ENCODE measurements at regions not wholly inside any gene's neighbourhood (a gene's known extent, or its start where the extent isn't known, plus 50 kb on each side); places are given as distances from the start of the nearest gene placed in this dataset.

DNA sequence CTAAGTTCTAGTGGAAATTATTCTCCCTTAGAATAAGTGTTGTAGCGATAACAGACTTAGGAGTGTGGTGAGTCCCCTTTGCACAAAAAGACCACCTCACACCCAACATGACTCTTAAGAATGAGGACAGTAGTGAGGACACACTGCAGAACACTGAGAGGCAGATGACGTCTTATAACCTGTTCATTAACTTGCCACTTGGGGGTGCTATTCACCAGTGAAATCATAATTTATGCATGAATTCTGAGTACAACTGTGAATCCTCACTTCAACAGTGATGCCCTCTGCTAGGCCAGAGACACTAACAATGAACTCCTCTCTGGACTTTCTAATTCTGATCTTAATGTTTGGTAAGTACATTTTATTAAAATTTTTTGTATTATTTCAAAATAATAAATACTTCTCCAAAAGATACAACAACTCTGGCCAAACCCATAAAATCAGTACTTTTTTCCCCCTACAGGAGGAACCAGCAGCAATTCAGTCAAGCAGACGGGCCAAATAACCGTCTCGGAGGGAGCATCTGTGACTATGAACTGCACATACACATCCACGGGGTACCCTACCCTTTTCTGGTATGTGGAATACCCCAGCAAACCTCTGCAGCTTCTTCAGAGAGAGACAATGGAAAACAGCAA is 274.7 kb downstream of the DAD1 start:
- peaks cover 0 to 21% of the 10 kb centered on the region in 2 donors for H3K4me1 ChIP-seq (ENCODE audit: control insufficient read depth in 2 of 2, insufficient read depth in 2 of 2, low read length in 2 of 2)

DNA sequence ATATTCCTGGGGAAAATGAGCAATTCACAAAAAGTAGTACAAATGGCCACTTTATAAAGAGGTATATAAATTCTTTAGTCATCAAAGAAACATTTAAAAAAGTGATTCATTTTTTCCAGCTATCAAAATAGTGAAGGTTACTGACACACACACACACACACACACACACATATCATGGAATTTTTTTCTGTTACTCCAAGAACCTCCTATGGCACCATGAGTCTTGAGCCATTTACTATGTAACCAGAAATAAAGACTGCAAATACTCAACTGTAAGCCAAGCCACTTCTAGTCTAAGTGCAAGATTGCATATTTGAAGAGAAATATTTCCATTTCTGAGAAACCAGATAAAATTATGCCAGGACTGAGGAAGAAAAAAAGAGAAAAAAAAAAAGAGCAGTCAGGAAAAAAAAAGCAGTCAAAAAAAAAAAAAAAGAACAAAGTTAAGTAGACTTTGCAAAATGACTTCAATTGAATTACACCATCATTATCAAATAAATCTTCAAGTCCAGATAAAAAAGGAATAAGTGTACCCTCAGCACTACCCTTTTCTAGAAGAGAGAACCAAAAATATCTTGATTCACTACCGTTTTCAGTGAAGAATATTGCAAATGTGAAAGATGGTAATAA is 275.7 kb downstream of the DAD1 start:
- no peaks in the 10 kb centered on the region for H3K9me3 ChIP-seq (ENCODE audit: control insufficient read depth in 2 of 2, insufficient read depth in 1 of 2, low read length in 1 of 2)
- no peak for DNase-seq (ENCODE audit: low read depth in 6 of 9, low spot score in 9 of 9)
- no peak overlapping the region for H3K4me3 ChIP-seq (ENCODE audit: low read length in 2 of 2)
- WGBS: 82% methylated on average over 1 of the region's 1 CpG
- no peak overlapping the region for H3K27ac ChIP-seq (ENCODE audit: low read depth in 1 of 2, low read length in 1 of 2)
- no peaks in the 10 kb centered on the region for H3K27me3 ChIP-seq (ENCODE audit: control insufficient read depth in 2 of 2, insufficient read depth in 1 of 2, low read length in 1 of 2)
- H3K4me1 ChIP-seq (ENCODE audit: control insufficient read depth in 2 of 2, insufficient read depth in 2 of 2, low read length in 2 of 2): peaks cover 0 to 26% of the 10 kb centered on the region in 2 donors
- H3K36me3 ChIP-seq (ENCODE audit: control insufficient read depth in 2 of 2, insufficient read depth in 2 of 2, low read length in 1 of 2): no peaks in the 10 kb centered on the region

More for the DNA sequence above, 274.7 kb downstream of the DAD1 start:
- WGBS: 63% methylated on average over 6 of the region's 6 CpGs
- Histone ChIP-seq H3K9me3 (ENCODE audit: control insufficient read depth in 2 of 2, insufficient read depth in 1 of 2, low read length in 1 of 2) (no peaks in the 10 kb centered on the region), H3K27ac (ENCODE audit: low read depth in 1 of 2, low read length in 1 of 2) (peak overlapping the region in 1 of 2 donors; percentile 85), H3K27me3 (ENCODE audit: control insufficient read depth in 2 of 2, insufficient read depth in 1 of 2, low read length in 1 of 2) (no peaks in the 10 kb centered on the region), H3K36me3 (ENCODE audit: control insufficient read depth in 2 of 2, insufficient read depth in 2 of 2, low read length in 1 of 2) (no peaks in the 10 kb centered on the region), H3K4me3 (ENCODE audit: low read length in 2 of 2) (peak overlapping the region in 1 of 2 donors; percentile 17)
- DNase-seq (ENCODE audit: low read depth in 6 of 9, low spot score in 9 of 9): peak in 8 of 9 donors; percentile 55 to 88 (median 70)

DNA sequence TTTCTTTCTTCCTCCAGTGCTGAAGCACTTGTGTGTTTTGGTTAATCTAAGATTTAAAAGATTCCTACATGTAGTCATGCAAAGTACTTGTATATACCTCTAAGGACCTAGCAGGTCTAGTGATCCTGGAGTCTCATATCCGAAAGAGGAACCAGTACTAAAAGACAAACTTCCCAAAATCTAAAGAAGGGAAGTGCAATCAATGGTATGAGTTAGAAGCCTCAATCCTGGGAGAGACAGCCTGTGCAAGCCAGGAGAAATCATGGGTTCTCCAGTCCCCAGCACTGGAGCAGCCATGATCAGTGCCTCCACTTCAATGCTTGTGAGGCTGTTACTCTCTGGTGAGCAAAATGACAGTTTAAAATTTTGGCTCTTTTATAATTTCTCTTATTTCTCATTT is 277.4 kb downstream of the DAD1 start:
- Histone ChIP-seq H3K27ac (ENCODE audit: low read depth in 1 of 2, low read length in 1 of 2) (no peak overlapping the region), H3K4me3 (ENCODE audit: low read length in 2 of 2) (no peak overlapping the region), H3K4me1 (ENCODE audit: control insufficient read depth in 2 of 2, insufficient read depth in 2 of 2, low read length in 2 of 2) (peaks cover 0 to 36% of the 10 kb centered on the region in 2 donors), H3K9me3 (ENCODE audit: control insufficient read depth in 2 of 2, insufficient read depth in 1 of 2, low read length in 1 of 2) (no peaks in the 10 kb centered on the region), H3K27me3 (ENCODE audit: control insufficient read depth in 2 of 2, insufficient read depth in 1 of 2, low read length in 1 of 2) (no peaks in the 10 kb centered on the region), H3K36me3 (ENCODE audit: control insufficient read depth in 2 of 2, insufficient read depth in 2 of 2, low read length in 1 of 2) (no peaks in the 10 kb centered on the region)
- no peak for DNase-seq (ENCODE audit: low read depth in 6 of 9, low spot score in 9 of 9)
- 87% methylated on average over 1 of the region's 1 CpG for WGBS

DNA sequence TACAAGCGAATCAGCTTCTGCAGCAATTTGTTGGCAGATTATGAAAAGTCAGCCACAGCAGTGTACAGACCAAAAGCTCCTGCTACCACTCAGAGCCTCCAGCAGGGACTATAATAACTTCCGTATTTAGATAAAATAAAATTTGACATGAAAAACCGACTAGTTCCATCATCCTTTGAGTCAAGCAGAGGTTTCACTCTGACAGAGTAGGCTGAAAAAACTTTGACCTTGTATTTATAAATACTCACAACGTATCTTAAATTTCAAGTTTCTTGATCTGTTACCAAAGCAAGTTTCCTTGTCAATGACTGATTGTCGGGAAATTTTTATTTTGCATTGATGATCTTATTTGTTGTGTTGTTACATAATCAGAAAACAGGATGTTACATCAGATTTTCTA is 283.4 kb downstream of the DAD1 start:
- DNase-seq (ENCODE audit: low read depth in 6 of 9, low spot score in 9 of 9): no peak
- H3K27ac ChIP-seq (ENCODE audit: low read depth in 1 of 2, low read length in 1 of 2): no peak overlapping the region
- H3K27me3 ChIP-seq (ENCODE audit: control insufficient read depth in 2 of 2, insufficient read depth in 1 of 2, low read length in 1 of 2): no peaks in the 10 kb centered on the region
- H3K4me3 ChIP-seq (ENCODE audit: low read length in 2 of 2): no peak overlapping the region
- WGBS: 88% methylated on average over 5 of the region's 5 CpGs
- H3K36me3 ChIP-seq (ENCODE audit: control insufficient read depth in 2 of 2, insufficient read depth in 2 of 2, low read length in 1 of 2): no peaks in the 10 kb centered on the region
- peaks cover 0 to 34% of the 10 kb centered on the region in 2 donors for H3K4me1 ChIP-seq (ENCODE audit: control insufficient read depth in 2 of 2, insufficient read depth in 2 of 2, low read length in 2 of 2)
- no peaks in the 10 kb centered on the region for H3K9me3 ChIP-seq (ENCODE audit: control insufficient read depth in 2 of 2, insufficient read depth in 1 of 2, low read length in 1 of 2)

DNA sequence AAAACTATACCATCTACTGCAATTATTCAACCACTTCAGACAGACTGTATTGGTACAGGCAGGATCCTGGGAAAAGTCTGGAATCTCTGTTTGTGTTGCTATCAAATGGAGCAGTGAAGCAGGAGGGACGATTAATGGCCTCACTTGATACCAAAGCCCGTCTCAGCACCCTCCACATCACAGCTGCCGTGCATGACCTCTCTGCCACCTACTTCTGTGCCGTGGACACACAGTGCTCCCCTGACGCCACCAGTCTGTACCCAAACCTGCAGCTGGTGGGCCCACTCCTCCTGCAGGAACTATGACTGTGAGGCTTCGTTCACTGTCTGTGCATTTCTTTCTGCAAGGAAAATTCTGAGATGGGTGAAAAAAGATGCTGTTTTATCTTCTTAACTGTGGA is 284.7 kb downstream of the DAD1 start:
- Histone ChIP-seq H3K27ac (ENCODE audit: low read depth in 1 of 2, low read length in 1 of 2) (peak overlapping the region; percentile 42 to 73), H3K9me3 (ENCODE audit: control insufficient read depth in 2 of 2, insufficient read depth in 1 of 2, low read length in 1 of 2) (no peaks in the 10 kb centered on the region), H3K4me3 (ENCODE audit: low read length in 2 of 2) (peak overlapping the region; percentile 2 to 35), H3K4me1 (ENCODE audit: control insufficient read depth in 2 of 2, insufficient read depth in 2 of 2, low read length in 2 of 2) (peaks cover 0 to 26% of the 10 kb centered on the region in 2 donors), H3K36me3 (ENCODE audit: control insufficient read depth in 2 of 2, insufficient read depth in 2 of 2, low read length in 1 of 2) (no peaks in the 10 kb centered on the region), H3K27me3 (ENCODE audit: control insufficient read depth in 2 of 2, insufficient read depth in 1 of 2, low read length in 1 of 2) (no peaks in the 10 kb centered on the region)
- WGBS: 63% methylated on average over 6 of the region's 6 CpGs
- peak in 1 of 9 donors; percentile 52 for DNase-seq (ENCODE audit: low read depth in 6 of 9, low spot score in 9 of 9)

DNA sequence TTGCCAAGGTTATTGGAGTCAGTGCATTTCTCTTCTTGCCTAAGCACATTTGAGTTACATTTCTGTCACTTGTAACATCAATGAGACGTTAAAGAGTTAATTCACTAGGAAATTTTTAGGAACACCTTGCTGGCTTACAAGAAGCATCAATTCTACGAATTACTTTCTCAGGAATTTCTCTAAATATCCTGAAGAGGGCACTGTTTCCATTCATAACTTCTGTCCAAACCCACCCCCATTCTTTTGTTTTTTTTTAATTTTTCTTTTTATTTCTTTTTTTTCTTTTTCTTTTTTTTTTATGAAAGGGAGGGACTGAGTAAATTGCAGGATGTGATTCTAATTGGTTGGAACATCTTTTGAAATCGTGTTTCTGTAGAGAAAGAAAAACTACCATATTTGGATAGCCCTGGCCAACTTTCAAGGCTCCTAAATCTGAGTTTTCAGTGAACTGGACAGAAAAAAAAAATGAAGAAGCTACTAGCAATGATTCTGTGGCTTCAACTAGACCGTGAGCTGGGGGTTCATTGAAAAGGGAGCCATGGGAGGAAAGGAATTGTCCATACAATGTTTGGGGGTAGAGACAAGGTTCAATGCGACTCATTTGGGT is 285.3 kb downstream of the DAD1 start:
- DNase-seq (ENCODE audit: low read depth in 6 of 9, low spot score in 9 of 9): peak in 1 of 9 donors; percentile 45
- H3K4me1 ChIP-seq (ENCODE audit: control insufficient read depth in 2 of 2, insufficient read depth in 2 of 2, low read length in 2 of 2): peaks cover 0 to 21% of the 10 kb centered on the region in 2 donors
- no peaks in the 10 kb centered on the region for H3K36me3 ChIP-seq (ENCODE audit: control insufficient read depth in 2 of 2, insufficient read depth in 2 of 2, low read length in 1 of 2)
- H3K9me3 ChIP-seq (ENCODE audit: control insufficient read depth in 2 of 2, insufficient read depth in 1 of 2, low read length in 1 of 2): no peaks in the 10 kb centered on the region
- peak overlapping the region; percentile 42 to 73 for H3K27ac ChIP-seq (ENCODE audit: low read depth in 1 of 2, low read length in 1 of 2)
- no peaks in the 10 kb centered on the region for H3K27me3 ChIP-seq (ENCODE audit: control insufficient read depth in 2 of 2, insufficient read depth in 1 of 2, low read length in 1 of 2)
- 33% methylated on average over 5 of the region's 5 CpGs for WGBS
- H3K4me3 ChIP-seq (ENCODE audit: low read length in 2 of 2): peak overlapping the region; percentile 2 to 35

DNA sequence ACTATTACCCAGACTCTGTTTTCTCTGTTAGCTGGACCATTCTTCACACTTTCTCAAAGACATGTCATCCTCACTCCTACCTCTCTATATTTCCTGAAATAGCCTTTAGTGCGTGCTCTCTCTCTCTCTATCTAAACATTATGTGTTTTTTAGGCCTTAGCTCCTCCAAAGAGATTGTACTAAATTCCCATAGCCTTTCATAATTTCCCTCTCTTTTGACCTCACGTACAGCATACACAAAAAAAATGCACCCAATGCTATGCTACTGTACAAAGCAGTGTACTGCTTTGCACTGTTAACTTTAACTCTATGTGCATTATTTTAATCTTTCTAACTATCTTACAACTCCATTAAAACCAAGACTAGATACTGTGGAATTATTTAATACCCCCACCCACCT is 288.4 kb downstream of the DAD1 start:
- no peak overlapping the region for H3K27ac ChIP-seq (ENCODE audit: low read depth in 1 of 2, low read length in 1 of 2)
- H3K4me1 ChIP-seq (ENCODE audit: control insufficient read depth in 2 of 2, insufficient read depth in 2 of 2, low read length in 2 of 2): peaks cover 0 to 8% of the 10 kb centered on the region in 2 donors
- DNase-seq (ENCODE audit: low read depth in 6 of 9, low spot score in 9 of 9): no peak
- H3K9me3 ChIP-seq (ENCODE audit: control insufficient read depth in 2 of 2, insufficient read depth in 1 of 2, low read length in 1 of 2): no peaks in the 10 kb centered on the region
- no peaks in the 10 kb centered on the region for H3K27me3 ChIP-seq (ENCODE audit: control insufficient read depth in 2 of 2, insufficient read depth in 1 of 2, low read length in 1 of 2)
- WGBS: 93% methylated on average over 2 of the region's 2 CpGs
- H3K36me3 ChIP-seq (ENCODE audit: control insufficient read depth in 2 of 2, insufficient read depth in 2 of 2, low read length in 1 of 2): no peaks in the 10 kb centered on the region
- H3K4me3 ChIP-seq (ENCODE audit: low read length in 2 of 2): no peak overlapping the region

DNA sequence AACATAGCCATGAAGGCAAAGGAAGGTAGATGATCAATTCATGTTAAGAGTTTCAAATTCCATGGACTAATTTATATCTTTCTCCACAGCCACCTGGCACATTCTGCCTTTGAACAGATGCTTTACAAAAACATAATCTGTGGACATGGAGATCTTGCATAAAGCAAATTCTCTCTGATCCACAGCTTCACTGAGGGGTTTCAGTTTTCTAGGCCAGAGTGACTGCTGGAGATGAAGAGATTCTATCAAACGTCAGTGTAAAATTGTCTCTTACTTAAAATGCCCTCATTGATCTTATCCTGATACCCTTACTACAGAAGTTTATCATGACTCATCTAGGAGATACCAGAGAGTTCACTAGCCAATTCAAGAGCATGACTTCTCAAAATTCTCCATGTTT is 291.6 kb downstream of the DAD1 start:
- WGBS: 68% methylated on average over 1 of the region's 1 CpG
- Histone ChIP-seq H3K4me1 (ENCODE audit: control insufficient read depth in 2 of 2, insufficient read depth in 2 of 2, low read length in 2 of 2) (no peaks in the 10 kb centered on the region), H3K27me3 (ENCODE audit: control insufficient read depth in 2 of 2, insufficient read depth in 1 of 2, low read length in 1 of 2) (no peaks in the 10 kb centered on the region), H3K4me3 (ENCODE audit: low read length in 2 of 2) (no peak overlapping the region), H3K27ac (ENCODE audit: low read depth in 1 of 2, low read length in 1 of 2) (no peak overlapping the region), H3K9me3 (ENCODE audit: control insufficient read depth in 2 of 2, insufficient read depth in 1 of 2, low read length in 1 of 2) (no peaks in the 10 kb centered on the region), H3K36me3 (ENCODE audit: control insufficient read depth in 2 of 2, insufficient read depth in 2 of 2, low read length in 1 of 2) (no peaks in the 10 kb centered on the region)
- DNase-seq (ENCODE audit: low read depth in 6 of 9, low spot score in 9 of 9): no peak

DNA sequence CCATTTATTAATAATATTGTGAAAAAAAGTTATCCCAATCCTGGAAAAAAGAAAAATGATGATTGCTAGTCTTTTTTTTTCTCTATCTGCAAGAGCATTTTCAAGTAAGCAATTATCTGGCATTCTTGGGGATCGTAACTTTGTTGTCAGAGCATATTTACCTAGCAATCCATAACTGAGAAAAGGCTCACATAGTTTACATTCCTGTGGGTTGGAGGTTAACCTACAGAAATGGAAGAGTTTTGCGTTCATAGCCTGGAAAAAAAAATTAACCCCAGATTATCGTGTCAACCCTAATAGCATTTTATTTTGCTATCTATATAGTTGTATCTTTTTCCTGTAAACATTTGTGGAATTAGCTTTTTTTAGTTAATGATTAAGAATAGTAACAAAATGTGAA is 292.3 kb downstream of the DAD1 start:
- DNase-seq (ENCODE audit: low read depth in 6 of 9, low spot score in 9 of 9): no peak
- 89% methylated on average over 3 of the region's 3 CpGs for WGBS
- H3K27me3 ChIP-seq (ENCODE audit: control insufficient read depth in 2 of 2, insufficient read depth in 1 of 2, low read length in 1 of 2): no peaks in the 10 kb centered on the region

More for the DNA sequence above, 292.3 kb downstream of the DAD1 start:
- Histone ChIP-seq H3K9me3 (ENCODE audit: control insufficient read depth in 2 of 2, insufficient read depth in 1 of 2, low read length in 1 of 2) (no peaks in the 10 kb centered on the region), H3K27ac (ENCODE audit: low read depth in 1 of 2, low read length in 1 of 2) (no peak overlapping the region), H3K4me1 (ENCODE audit: control insufficient read depth in 2 of 2, insufficient read depth in 2 of 2, low read length in 2 of 2) (no peaks in the 10 kb centered on the region), H3K36me3 (ENCODE audit: control insufficient read depth in 2 of 2, insufficient read depth in 2 of 2, low read length in 1 of 2) (no peaks in the 10 kb centered on the region), H3K4me3 (ENCODE audit: low read length in 2 of 2) (no peak overlapping the region)

Data from thymus (tissue), 11 donors.